Transverse colon (tissue), 3 donors: ENCODE measurements at regions not wholly inside any gene's neighbourhood (a gene's known extent, or its start where the extent isn't known, plus 50 kb on each side); places are given as distances from the start of the nearest gene placed in this dataset.

Source experiments
- EP300 ChIP-seq: sonication (generic); formaldehyde crosslinking; IDR thresholded peaks from one replicate; pipeline ENCODE4 v1.6.1; 2017; ENCODE audit warnings: antibody characterized with exemption, low read depth
- POLR2AphosphoS5 ChIP-seq, 3 donors: sonication (generic); formaldehyde crosslinking; IDR thresholded peaks; one replicate each; pipeline ENCODE4 v1.6.1; 2016; ENCODE audit warnings: antibody characterized with exemption in 3 of 3

GRCh38 chr12:56839915-56840325 is 76.8 kb downstream of the HSD17B6 start:
- TF ChIP-seq POLR2AphosphoS5 (IDR thresholded peaks at IDR 0.05) (no peak), EP300 (no peak)
